K562 (cell line): ENCODE measurements at regions not wholly inside any gene's neighbourhood (a gene's known extent, or its start where the extent isn't known, plus 50 kb on each side); places are given as distances from the start of the nearest gene placed in this dataset.

Experiments
- ATAC-seq: fragments of 200-7000 bp; cut with Tn5 transposase; 3 replicates; pipeline ENCODE4 v1.9.1; 2020; ENCODE audit warnings: moderate library complexity
- BruUV-seq: library from RNA; stranded (reverse); fragments of 400-500 nt; replicated peaks from 2 replicates; lab custom pipeline; 2021; lab: Mats Ljungman, UMichigan
- CTCF ChIA-PET: fragments of 300-600 bp; formaldehyde crosslinking; extraction: SDS; loops from one replicate; lab custom pipeline; 2021; ENCODE audit warnings: low intra/inter-chr PET ratio; lab: Yijun Ruan, JAX
- POLR2A ChIA-PET: fragments of 300-600, 350-650 bp; sonication (Branson Sonifier 250); formaldehyde crosslinking; extraction: SDS; loops from one replicate; lab custom pipeline; 2021; ENCODE audit warnings: antibody characterized with exemption, inconsistent platforms; lab: Yijun Ruan, JAX
- DNase-seq, 4 experiments: peaks; one replicate each; pipeline versions ENCODE4 v3.0.0 to v3.0.0-alpha.2; 2011 to 2018; ENCODE audit warnings: low spot score in 3 of 4, mixed read lengths in 3 of 4; ENCODE audit errors: extremely low read depth in 1 of 4
- FAIRE-seq: peaks from 2 replicates; lab custom pipeline; 2011; peaks lifted over from hg19 to GRCh38; lab: Jason Lieb, UNC
- H2AFZ ChIP-seq: 2 replicates; pipeline ENCODE4 v1.6.0; 2011; ENCODE audit warnings: low read depth, low read length, control low read depth, inconsistent platforms
- H3K27ac ChIP-seq: fragments of 200-600 bp; 3 replicates; pipeline ENCODE4 v1.8.0; 2011; ENCODE audit warnings: low read depth, mild to moderate bottlenecking, control low read depth, inconsistent platforms, low read length, moderate library complexity, mixed read lengths; ENCODE audit errors: extremely low read depth
- H3K27me3 ChIP-seq, 2 experiments: fragments of 300-600 bp in 1 of 2; 2 replicates in 1 of 2; 3 replicates in 1 of 2; pipeline versions ENCODE4 v1.6.0 to v1.8.0; 2011; ENCODE audit warnings: inconsistent platforms in 2 of 2, low read length in 2 of 2, mild to moderate bottlenecking in 1 of 2, mixed read lengths in 1 of 2, moderate library complexity in 1 of 2; ENCODE audit not compliant: control insufficient read depth in 2 of 2, insufficient read depth in 2 of 2
- H3K36me3 ChIP-seq: fragments of 300-600 bp; 3 replicates; pipeline ENCODE4 v1.8.0; 2011; ENCODE audit warnings: mild to moderate bottlenecking, low read length, inconsistent platforms; ENCODE audit not compliant: control insufficient read depth, insufficient read depth
- H3K4me1 ChIP-seq, 2 experiments: fragments of 200-600 bp in 1 of 2; replicated peaks in 1 of 2; 2 replicates in 1 of 2; 3 replicates in 1 of 2; pipeline versions ENCODE4 v1.5.1 to v1.8.0; 2011; ENCODE audit warnings: inconsistent platforms in 2 of 2, low read length in 2 of 2, mild to moderate bottlenecking in 1 of 2, mixed read lengths in 1 of 2, moderate library complexity in 1 of 2; ENCODE audit not compliant: control insufficient read depth in 2 of 2, insufficient read depth in 2 of 2
- H3K4me2 ChIP-seq: 2 replicates; pipeline ENCODE4 v1.6.1; 2011; ENCODE audit warnings: low read length, control low read depth, inconsistent platforms, mixed read lengths; ENCODE audit not compliant: insufficient read depth
- H3K4me3 ChIP-seq: fragments of 200-600 bp; sonication (generic), shearing (Covaris generic); 2 replicates; pipeline ENCODE4 v1.5.1; 2016; ENCODE audit warnings: control low read depth, inconsistent platforms
- H3K79me2 ChIP-seq: fragments of 200-600 bp; 3 replicates; pipeline ENCODE4 v1.8.0; 2011; ENCODE audit warnings: low read length, inconsistent platforms; ENCODE audit not compliant: control insufficient read depth, insufficient read depth
- H3K9ac ChIP-seq, 2 experiments: 2 replicates each; pipeline versions ENCODE4 v1.6.0 to v1.6.1; 2011; ENCODE audit warnings: low read depth in 2 of 2, low read length in 2 of 2, control low read depth in 1 of 2, inconsistent platforms in 1 of 2, mild to moderate bottlenecking in 1 of 2, mixed read lengths in 1 of 2; ENCODE audit not compliant: insufficient read depth in 1 of 2
- H3K9me1 ChIP-seq: one replicate; pipeline ENCODE4 v1.6.0; 2011; ENCODE audit warnings: inconsistent platforms, mild to moderate bottlenecking, low read length, moderate library complexity; ENCODE audit not compliant: control insufficient read depth, insufficient read depth
- H3K9me3 ChIP-seq: replicated peaks from 2 replicates; pipeline ENCODE4 v1.5.1; 2011; ENCODE audit warnings: low read depth, low read length, inconsistent platforms; ENCODE audit not compliant: control insufficient read depth, insufficient read depth
- H4K20me1 ChIP-seq: replicated peaks from 2 replicates; pipeline ENCODE4 v1.6.1; 2011; ENCODE audit warnings: low read length, inconsistent platforms, mixed read lengths; ENCODE audit not compliant: control insufficient read depth, insufficient read depth
- ATF1 ChIP-seq, 2 experiments: fragments of 450-650 bp in 1 of 2; IDR thresholded peaks; 2 replicates each; pipeline ENCODE4 v1.6.1; 2016; ENCODE audit warnings: missing compliant biosample characterization in 1 of 2, missing genetic modification characterization in 1 of 2
- ATF7 ChIP-seq: fragments of 450-650 bp; IDR thresholded peaks from 2 replicates; pipeline ENCODE4 v1.7.1; 2014; ENCODE audit warnings: mild to moderate bottlenecking, moderate library complexity
- CEBPG ChIP-seq, 3 experiments: fragments of 200-800 bp in 1 of 3; sonication (Bioruptor generic) in 1 of 3; sonication (generic) in 1 of 3; formaldehyde crosslinking in 1 of 3; IDR thresholded peaks in 2 of 3; conservative IDR thresholded peaks in 1 of 3; 2 replicates each; pipeline versions ENCODE4 v1.6.1 to v1.8.0; 2016 to 2022; ENCODE audit warnings: missing compliant biosample characterization in 2 of 3, missing genetic modification characterization in 2 of 3, mild to moderate bottlenecking in 1 of 3, missing genetic modification reagents in 1 of 3
- CHD2 ChIP-seq: IDR thresholded peaks from 2 replicates; pipeline ENCODE4 v1.6.1; 2011; ENCODE audit warnings: low read depth, low read length
- GATAD2A ChIP-seq: fragments of 450-650 bp; IDR thresholded peaks from 2 replicates; pipeline ENCODE4 v1.6.1; 2017
- HINFP ChIP-seq: fragments of 450-650 bp; conservative IDR thresholded peaks from 2 replicates; pipeline ENCODE4 v1.6.1; 2016; ENCODE audit warnings: missing genetic modification characterization, low read depth, mild to moderate bottlenecking, control low read depth, missing compliant biosample characterization
- MCM3 ChIP-seq: fragments of 450-650 bp; IDR thresholded peaks from 2 replicates; pipeline ENCODE4 v1.6.1; 2016
- MXI1 ChIP-seq: IDR thresholded peaks from 2 replicates; pipeline ENCODE4 v1.6.1; 2011; ENCODE audit warnings: low read depth, mild to moderate bottlenecking, improper control_type of control experiment, low read length
- NBN ChIP-seq: fragments of 450-650 bp; IDR thresholded peaks from 2 replicates; pipeline ENCODE4 v1.6.1; 2016; ENCODE audit warnings: low read depth, mild to moderate bottlenecking
- POU5F1 ChIP-seq: fragments of 150-350 bp; IDR thresholded peaks from 2 replicates; pipeline ENCODE4 v1.6.1; 2014; ENCODE audit warnings: borderline replicate concordance, low read length, low read depth, mild to moderate bottlenecking; ENCODE audit not compliant: partially characterized antibody
- SIX5 ChIP-seq, 2 experiments: IDR thresholded peaks; 2 replicates each; pipeline ENCODE4 v1.6.1; 2011; ENCODE audit warnings: low read length in 2 of 2, borderline replicate concordance in 1 of 2, low read depth in 1 of 2, mild to moderate bottlenecking in 1 of 2, moderate library complexity in 1 of 2; ENCODE audit not compliant: insufficient read depth in 1 of 2
- ZEB2 ChIP-seq: fragments of 450-650 bp; IDR thresholded peaks from 2 replicates; pipeline ENCODE4 v1.6.1; 2016
- ZNF830 ChIP-seq: fragments of 250-450 bp; sonication (Bioruptor Pico); IDR thresholded peaks from 2 replicates; pipeline ENCODE4 v1.5.0; 2021; ENCODE audit warnings: mild to moderate bottlenecking
- WGBS: fragments of 100-300 bp; shearing (Covaris generic); methylation state at CpG from one replicate; pipeline ENCODE4 v1.1.6; 2016; ENCODE audit warnings: low coverage, mixed read lengths; ENCODE audit not compliant: insufficient coverage; ENCODE audit errors: missing lambda C conversion rate; 5-methylcytosine and 5-hydroxymethylcytosine counted together
- in situ Hi-C: fragments of 300-500 bp; cut with MboI; formaldehyde crosslinking; loops from 4 replicates; pipeline ENCODE4 v1.15.0; 2018; ENCODE audit warnings: inconsistent platforms, mixed read lengths
- intact Hi-C: fragments of 100-400 bp; cut with micrococcal nuclease; formaldehyde crosslinking; loops from 2 replicates; pipeline ENCODE4 v1.14.2; 2022
- TF ChIP-seq, protein P1 (sequence below), 2 experiments: fragments of 450-650 bp in 1 of 2; sonication (generic) in 1 of 2; formaldehyde crosslinking in 1 of 2; IDR thresholded peaks in 1 of 2; conservative IDR thresholded peaks in 1 of 2; 2 replicates each; pipeline versions ENCODE4 v1.6.1 to v1.8.1; 2016 to 2023; ENCODE audit warnings: mild to moderate bottlenecking in 2 of 2, moderate library complexity in 2 of 2, inconsistent platforms in 1 of 2, missing genetic modification reagents in 1 of 2
- TF ChIP-seq, protein P2 (sequence below), 2 experiments: fragments of 450-650 bp; conservative IDR thresholded peaks; 2 replicates each; pipeline ENCODE4 v1.6.1; 2017; ENCODE audit warnings: mild to moderate bottlenecking in 2 of 2, moderate library complexity in 2 of 2

- TF ChIP-seq HINFP (no peak), ZEB2 (no peak)
Observed at GRCh38 chr1:31515056-31515775, 61.1 kb upstream of the TINAGL1 start (continued).

- ChIA-PET POLR2A (no interaction called here), CTCF (no interaction called here)
- DNase-seq (no peak), ATAC-seq (no peak), FAIRE-seq (no peak)
- H3K9me1 ChIP-seq, result no peaks in the 10 kb centered on the region
- 18% methylated on average over 4 of the region's 4 CpGs for WGBS
- peaks cover 0 to 3% of the 10 kb centered on the region in 2 experiments; a peak in 1 of 5 replicates for H3K4me1 ChIP-seq
- H2AFZ ChIP-seq, result no peak overlapping the region
- no peak overlapping the region for H3K9ac ChIP-seq
- H3K27ac ChIP-seq, result no peak overlapping the region
- H3K4me3 ChIP-seq, result no peak overlapping the region
- H3K4me2 ChIP-seq, result no peak overlapping the region
- H3K79me2 ChIP-seq, result no peaks in the 10 kb centered on the region
- H4K20me1 ChIP-seq, result no peaks in the 10 kb centered on the region; the same call in 1 of the 2 replicates
- no TSS peak for BruUV-seq
- intact Hi-C loops (no loop called here), in situ Hi-C loops (no loop called here)
- H3K9me3 ChIP-seq, result no peaks in the 10 kb centered on the region
- peaks cover 22 to 41% of the 10 kb centered on the region in 2 experiments for H3K27me3 ChIP-seq
- H3K36me3 ChIP-seq, result no peaks in the 10 kb centered on the region
- no peak for TF ChIP-seq ATF1 (CRISPR knock-in tag; IDR thresholded peaks at IDR 0.05)
- TF ChIP-seq ATF1 (tag; IDR thresholded peaks at IDR 0.05), result no peak
- TF ChIP-seq MCM3, result no peak
- no peak for TF ChIP-seq ATF7
- no peak for TF ChIP-seq ZNF830 (CRISPR knock-in tag)
- TF ChIP-seq, protein P1, sequence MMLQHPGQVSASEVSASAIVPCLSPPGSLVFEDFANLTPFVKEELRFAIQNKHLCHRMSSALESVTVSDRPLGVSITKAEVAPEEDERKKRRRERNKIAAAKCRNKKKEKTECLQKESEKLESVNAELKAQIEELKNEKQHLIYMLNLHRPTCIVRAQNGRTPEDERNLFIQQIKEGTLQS (IDR thresholded peaks at IDR 0.05), result peak; percentile 56
- TF ChIP-seq, protein P1 (CRISPR knock-in tag; conservative IDR thresholded peaks at IDR 0.05), result no peak
- TF ChIP-seq, protein P2, sequence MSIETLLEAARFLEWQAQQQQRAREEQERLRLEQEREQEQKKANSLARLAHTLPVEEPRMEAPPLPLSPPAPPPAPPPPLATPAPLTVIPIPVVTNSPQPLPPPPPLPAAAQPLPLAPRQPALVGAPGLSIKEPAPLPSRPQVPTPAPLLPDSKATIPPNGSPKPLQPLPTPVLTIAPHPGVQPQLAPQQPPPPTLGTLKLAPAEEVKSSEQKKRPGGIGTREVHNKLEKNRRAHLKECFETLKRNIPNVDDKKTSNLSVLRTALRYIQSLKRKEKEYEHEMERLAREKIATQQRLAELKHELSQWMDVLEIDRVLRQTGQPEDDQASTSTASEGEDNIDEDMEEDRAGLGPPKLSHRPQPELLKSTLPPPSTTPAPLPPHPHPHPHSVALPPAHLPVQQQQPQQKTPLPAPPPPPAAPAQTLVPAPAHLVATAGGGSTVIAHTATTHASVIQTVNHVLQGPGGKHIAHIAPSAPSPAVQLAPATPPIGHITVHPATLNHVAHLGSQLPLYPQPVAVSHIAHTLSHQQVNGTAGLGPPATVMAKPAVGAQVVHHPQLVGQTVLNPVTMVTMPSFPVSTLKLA (conservative IDR thresholded peaks at IDR 0.05), result no peak
- no peak for TF ChIP-seq CHD2
- TF ChIP-seq SIX5 (IDR thresholded peaks at IDR 0.05; ENCODE audit: borderline replicate concordance in 1 of 2, insufficient read depth in 1 of 2, low read depth in 1 of 2, low read length in 2 of 2), result no peak
- no peak for TF ChIP-seq CEBPG (CRISPR knock-in tag; IDR thresholded peaks at IDR 0.05)
- TF ChIP-seq CEBPG (tag; conservative IDR thresholded peaks at IDR 0.05 in 1 of 2, IDR thresholded peaks at IDR 0.05 in 1 of 2), result peak in 1 of 2 experiments; percentile 44; a peak in 1 of 4 replicates
- no peak for TF ChIP-seq MXI1
- TF ChIP-seq NBN, result no peak
- no peak for TF ChIP-seq GATAD2A
- TF ChIP-seq POU5F1, result no peak
Observed at GRCh38 chr1:31515936-31516335, 60.4 kb upstream of the TINAGL1 start.
